ENCODE measurements at regions not wholly inside any gene's neighbourhood (a gene's known extent, or its start where the extent isn't known, plus 50 kb on each side); places are given as distances from the start of the nearest gene placed in this dataset.

GRCh38 chrX:79078114-79078513 is 66.4 kb upstream of the GPR174 start:
- DNase-seq (no peak), FAIRE-seq (no peak)
- Histone ChIP-seq H3K4me3 (ENCODE audit: low read length in 3 of 3) (no peak overlapping the region), H3K9ac (ENCODE audit: low read length in 3 of 3) (no peak overlapping the region), H3K4me1 (ENCODE audit: control insufficient read depth in 2 of 3, insufficient read depth in 2 of 3, low read depth in 1 of 3, low read length in 3 of 3) (no peaks in the 10 kb centered on the region), H3K36me3 (ENCODE audit: control insufficient read depth in 2 of 3, insufficient read depth in 3 of 3, low read length in 3 of 3) (no peaks in the 10 kb centered on the region), H3K27ac (ENCODE audit: low read depth in 2 of 2, low read length in 2 of 2) (no peak overlapping the region), H3K9me3 (ENCODE audit: control insufficient read depth in 2 of 3, insufficient read depth in 1 of 3, low read length in 3 of 3) (no peaks in the 10 kb centered on the region), H3K27me3 (ENCODE audit: control insufficient read depth, insufficient read depth, low read length) (no peaks in the 10 kb centered on the region)
- TF ChIP-seq CTCF (IDR thresholded peaks at IDR 0.05; ENCODE audit: borderline replicate concordance, extremely low read depth, insufficient read depth), result no peak
- intact Hi-C loops (cut with DNase I), result no loop called here

- H3K4me1 ChIP-seq (ENCODE audit: control insufficient read depth in 2 of 3, insufficient read depth in 2 of 3, low read depth in 1 of 3, low read length in 3 of 3), result no peaks in the 10 kb centered on the region
- H3K9me3 ChIP-seq (ENCODE audit: control insufficient read depth in 2 of 3, insufficient read depth in 1 of 3, low read length in 3 of 3), result no peaks in the 10 kb centered on the region
- DNase-seq (no peak), FAIRE-seq (peak; percentile 74)
- H3K27ac ChIP-seq (ENCODE audit: low read depth in 2 of 2, low read length in 2 of 2), result no peak overlapping the region
- intact Hi-C loops (cut with DNase I), result no loop called here
- H3K27me3 ChIP-seq (ENCODE audit: control insufficient read depth, insufficient read depth, low read length), result no peaks in the 10 kb centered on the region
- H3K4me3 ChIP-seq (ENCODE audit: low read length in 3 of 3), result no peak overlapping the region
- H3K9ac ChIP-seq (ENCODE audit: low read length in 3 of 3), result no peak overlapping the region
- H3K36me3 ChIP-seq (ENCODE audit: control insufficient read depth in 2 of 3, insufficient read depth in 3 of 3, low read length in 3 of 3), result no peaks in the 10 kb centered on the region
- TF ChIP-seq CTCF (IDR thresholded peaks at IDR 0.05; ENCODE audit: borderline replicate concordance, extremely low read depth, insufficient read depth), result no peak
Observed at GRCh38 chrX:79079477-79079876, 65.0 kb upstream of the GPR174 start.

GRCh38 chrX:79080141-79080540 is 64.3 kb upstream of the GPR174 start:
- intact Hi-C loops (cut with DNase I), result no loop called here
- H3K4me3 ChIP-seq (ENCODE audit: low read length in 3 of 3), result no peak overlapping the region
- no peak for TF ChIP-seq CTCF (IDR thresholded peaks at IDR 0.05; ENCODE audit: borderline replicate concordance, extremely low read depth, insufficient read depth)
- no peaks in the 10 kb centered on the region for H3K9me3 ChIP-seq (ENCODE audit: control insufficient read depth in 2 of 3, insufficient read depth in 1 of 3, low read length in 3 of 3)
- FAIRE-seq (no peak), DNase-seq (no peak)
- no peaks in the 10 kb centered on the region for H3K27me3 ChIP-seq (ENCODE audit: control insufficient read depth, insufficient read depth, low read length)
- no peaks in the 10 kb centered on the region for H3K36me3 ChIP-seq (ENCODE audit: control insufficient read depth in 2 of 3, insufficient read depth in 3 of 3, low read length in 3 of 3)
- no peak overlapping the region for H3K9ac ChIP-seq (ENCODE audit: low read length in 3 of 3)
- no peaks in the 10 kb centered on the region for H3K4me1 ChIP-seq (ENCODE audit: control insufficient read depth in 2 of 3, insufficient read depth in 2 of 3, low read depth in 1 of 3, low read length in 3 of 3)
- H3K27ac ChIP-seq (ENCODE audit: low read depth in 2 of 2, low read length in 2 of 2), result no peak overlapping the region

- intact Hi-C loops (cut with DNase I), result no loop called here
- Histone ChIP-seq H3K4me3 (ENCODE audit: low read length in 3 of 3) (no peak overlapping the region), H3K27me3 (ENCODE audit: control insufficient read depth, insufficient read depth, low read length) (no peaks in the 10 kb centered on the region), H3K4me1 (ENCODE audit: control insufficient read depth in 2 of 3, insufficient read depth in 2 of 3, low read depth in 1 of 3, low read length in 3 of 3) (no peaks in the 10 kb centered on the region), H3K36me3 (ENCODE audit: control insufficient read depth in 2 of 3, insufficient read depth in 3 of 3, low read length in 3 of 3) (no peaks in the 10 kb centered on the region), H3K27ac (ENCODE audit: low read depth in 2 of 2, low read length in 2 of 2) (no peak overlapping the region), H3K9me3 (ENCODE audit: control insufficient read depth in 2 of 3, insufficient read depth in 1 of 3, low read length in 3 of 3) (no peaks in the 10 kb centered on the region), H3K9ac (ENCODE audit: low read length in 3 of 3) (no peak overlapping the region)
- FAIRE-seq, result peak; percentile 99
- TF ChIP-seq CTCF (IDR thresholded peaks at IDR 0.05; ENCODE audit: borderline replicate concordance, extremely low read depth, insufficient read depth), result peak; percentile 39
- DNase-seq, result peak in 2 of 5 donors; percentile 19 to 24
Observed at GRCh38 chrX:79081895-79082512, 62.5 kb upstream of the GPR174 start.

Measured in kidney (tissue), 13 donors.